CD4-positive, alpha-beta T cell (primary cell): ENCODE measurements at regions not wholly inside any gene's neighbourhood (a gene's known extent, or its start where the extent isn't known, plus 50 kb on each side); places are given as distances from the start of the nearest gene placed in this dataset.

Experiments
- ATAC-seq: fragments of 200-7000 bp; cut with Tn5 transposase; one replicate; pipeline ENCODE4 v1.10.0; 2022; ENCODE audit warnings: mild to moderate bottlenecking; ENCODE audit not compliant: poor library complexity
- CTCF ChIA-PET: fragments of 350-600 bp; sonication (Branson Sonifier 250); formaldehyde crosslinking; loops from one replicate; lab custom pipeline; 2021; ENCODE audit warnings: antibody characterized with exemption, inconsistent platforms; lab: Charles Lee
- POLR2A ChIA-PET: fragments of 350-600 bp; sonication (Branson Sonifier 250); formaldehyde crosslinking; loops from one replicate; lab custom pipeline; 2021; ENCODE audit warnings: antibody characterized with exemption, inconsistent platforms; lab: Charles Lee
- DNase-seq, 14 experiments: peaks; one replicate each; pipeline ENCODE4 v3.0.0-alpha.2; 2013 to 2020; ENCODE audit warnings: mixed read lengths in 2 of 14
- H3K27ac ChIP-seq, 2 donors: one replicate each; pipeline versions ENCODE4 v1.5.1 to v1.7.0; 2013; ENCODE audit warnings: low read length in 2 of 2, low read depth in 1 of 2, mild to moderate bottlenecking in 1 of 2
- H3K27me3 ChIP-seq, 2 experiments: 1 replicate in 1 of 2; 2 replicates in 1 of 2; pipeline versions ENCODE4 v1.6.1 to v1.7.0; 2013; ENCODE audit warnings: low read length in 2 of 2, control low read depth in 1 of 2, mild to moderate bottlenecking in 1 of 2, moderate library complexity in 1 of 2; ENCODE audit not compliant: insufficient read depth in 2 of 2, control insufficient read depth in 1 of 2
- H3K36me3 ChIP-seq: one replicate; pipeline ENCODE4 v1.6.1; 2013; ENCODE audit warnings: low read length, control low read depth; ENCODE audit not compliant: insufficient read depth
- H3K4me1 ChIP-seq: one replicate; pipeline ENCODE4 v1.6.1; 2013; ENCODE audit warnings: low read length, control low read depth; ENCODE audit not compliant: insufficient read depth
- H3K4me3 ChIP-seq: one replicate; pipeline ENCODE4 v1.5.1; 2013; ENCODE audit warnings: mild to moderate bottlenecking, low read length, moderate library complexity
- H3K9me3 ChIP-seq, 2 experiments: 1 replicate in 1 of 2; 2 replicates in 1 of 2; pipeline versions ENCODE4 v1.6.1 to v1.7.0; 2013; ENCODE audit warnings: low read length in 2 of 2, mild to moderate bottlenecking in 2 of 2, control low read depth in 1 of 2, moderate library complexity in 1 of 2; ENCODE audit not compliant: control insufficient read depth in 1 of 2, insufficient read depth in 1 of 2
- H3K27ac Mint-ChIP-seq: one replicate; pipeline ENCODE4 v1.8.0; 2020; ENCODE audit warnings: mixed read lengths
- H3K27me3 Mint-ChIP-seq: one replicate; pipeline ENCODE4 v1.8.0; 2021; ENCODE audit warnings: mixed read lengths
- H3K36me3 Mint-ChIP-seq: one replicate; pipeline ENCODE4 v1.8.0; 2021; ENCODE audit warnings: low read depth, mixed read lengths
- H3K4me1 Mint-ChIP-seq: one replicate; pipeline ENCODE4 v1.8.0; 2021; ENCODE audit warnings: low read depth, mixed read lengths
- H3K4me3 Mint-ChIP-seq: one replicate; pipeline ENCODE4 v1.8.0; 2020; ENCODE audit warnings: mild to moderate bottlenecking, mixed read lengths
- H3K9me3 Mint-ChIP-seq: one replicate; pipeline ENCODE4 v1.8.0; 2020; ENCODE audit warnings: mixed read lengths
- intact Hi-C, 2 experiments: fragments of 100-400 bp; cut with DNase I in 1 of 2; cut with micrococcal nuclease in 1 of 2; formaldehyde crosslinking; loops; one replicate each; pipeline versions ENCODE4 v1.15.1 to v1.9.0; 2023 to 2025; cut with DNase I, micrococcal nuclease
- TF ChIP-seq, protein P1 (sequence below): fragments of 200-600 bp; IDR thresholded peaks from one replicate; pipeline ENCODE4 v1.8.0; 2022; ENCODE audit warnings: antibody characterized with exemption, mild to moderate bottlenecking

DNA sequence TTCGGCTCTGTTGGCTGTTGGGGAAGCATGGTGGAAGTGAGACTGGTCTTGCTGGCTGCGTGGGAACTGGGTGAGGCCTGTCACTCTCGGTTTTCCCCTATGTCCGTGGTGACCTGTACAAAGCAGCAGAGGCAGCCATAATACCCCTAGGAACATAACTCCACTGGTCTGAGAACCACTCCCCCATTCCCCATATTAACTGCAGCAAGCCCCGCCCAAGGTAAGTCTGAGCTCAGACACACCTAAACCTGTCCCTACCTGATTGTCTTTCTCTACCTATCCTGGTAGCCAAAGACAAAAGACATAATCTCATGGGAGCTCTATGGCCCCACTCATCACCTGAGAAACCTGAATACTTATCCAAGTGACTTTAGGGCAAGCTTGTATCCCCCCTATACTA, 156.3 kb upstream of the PHACTR1 start:
- intact Hi-C loops, result no loop called here
- Histone ChIP-seq H3K4me3 (no peak overlapping the region), H3K27me3 (no peaks in the 10 kb centered on the region), H3K4me1 (no peaks in the 10 kb centered on the region), H3K36me3 (no peaks in the 10 kb centered on the region), H3K9me3 (no peaks in the 10 kb centered on the region), H3K27ac (no peak overlapping the region)
- no peak overlapping the region for H3K4me3 Mint-ChIP-seq
- H3K36me3 Mint-ChIP-seq, result no peaks in the 10 kb centered on the region
- ATAC-seq (no peak), DNase-seq (no peak)
- TF ChIP-seq, protein P1, sequence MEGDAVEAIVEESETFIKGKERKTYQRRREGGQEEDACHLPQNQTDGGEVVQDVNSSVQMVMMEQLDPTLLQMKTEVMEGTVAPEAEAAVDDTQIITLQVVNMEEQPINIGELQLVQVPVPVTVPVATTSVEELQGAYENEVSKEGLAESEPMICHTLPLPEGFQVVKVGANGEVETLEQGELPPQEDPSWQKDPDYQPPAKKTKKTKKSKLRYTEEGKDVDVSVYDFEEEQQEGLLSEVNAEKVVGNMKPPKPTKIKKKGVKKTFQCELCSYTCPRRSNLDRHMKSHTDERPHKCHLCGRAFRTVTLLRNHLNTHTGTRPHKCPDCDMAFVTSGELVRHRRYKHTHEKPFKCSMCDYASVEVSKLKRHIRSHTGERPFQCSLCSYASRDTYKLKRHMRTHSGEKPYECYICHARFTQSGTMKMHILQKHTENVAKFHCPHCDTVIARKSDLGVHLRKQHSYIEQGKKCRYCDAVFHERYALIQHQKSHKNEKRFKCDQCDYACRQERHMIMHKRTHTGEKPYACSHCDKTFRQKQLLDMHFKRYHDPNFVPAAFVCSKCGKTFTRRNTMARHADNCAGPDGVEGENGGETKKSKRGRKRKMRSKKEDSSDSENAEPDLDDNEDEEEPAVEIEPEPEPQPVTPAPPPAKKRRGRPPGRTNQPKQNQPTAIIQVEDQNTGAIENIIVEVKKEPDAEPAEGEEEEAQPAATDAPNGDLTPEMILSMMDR, result no peak
- POLR2A ChIA-PET, result no interaction called here
- CTCF ChIA-PET, result no interaction called here
- H3K27me3 Mint-ChIP-seq, result peaks cover 4% of the 10 kb centered on the region
- H3K4me1 Mint-ChIP-seq, result no peaks in the 10 kb centered on the region
- peaks cover 5% of the 10 kb centered on the region for H3K9me3 Mint-ChIP-seq
- no peak overlapping the region for H3K27ac Mint-ChIP-seq

DNA sequence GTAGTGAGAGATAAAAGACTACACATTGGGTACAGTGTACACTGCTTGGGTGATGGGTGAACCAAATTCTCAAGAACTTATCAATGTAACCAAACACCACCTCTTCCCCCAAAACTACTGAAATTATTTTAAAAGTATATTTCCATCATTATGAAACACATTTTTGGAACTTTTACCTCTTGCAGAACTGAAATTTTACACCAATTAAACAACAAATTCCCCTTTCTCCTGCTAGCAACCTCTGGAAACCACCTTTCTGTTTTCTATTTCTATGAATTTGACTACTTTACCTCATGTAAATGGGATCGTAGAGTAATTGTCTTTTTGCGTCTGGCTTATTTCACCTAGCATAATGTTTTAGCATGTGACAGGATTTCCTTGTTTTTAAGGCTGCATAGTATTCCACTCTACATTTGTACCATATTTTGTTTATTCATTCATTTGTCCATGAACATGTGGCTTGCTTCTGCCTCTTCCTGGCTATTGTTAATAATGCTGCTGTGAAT, 149.9 kb upstream of the PHACTR1 start:
- no peaks in the 10 kb centered on the region for H3K4me1 ChIP-seq
- no peaks in the 10 kb centered on the region for H3K27me3 ChIP-seq
- no peaks in the 10 kb centered on the region for H3K36me3 Mint-ChIP-seq
- H3K4me3 ChIP-seq, result no peak overlapping the region
- no peaks in the 10 kb centered on the region for H3K36me3 ChIP-seq
- no peaks in the 10 kb centered on the region for H3K27me3 Mint-ChIP-seq
- no peaks in the 10 kb centered on the region for H3K4me1 Mint-ChIP-seq
- H3K4me3 Mint-ChIP-seq, result no peak overlapping the region
- intact Hi-C loops, result no loop called here
- TF ChIP-seq, protein P1, result no peak
- CTCF ChIA-PET, result no interaction called here
- ATAC-seq (no peak), DNase-seq (no peak)
- POLR2A ChIA-PET, result no interaction called here
- peaks cover 2% of the 10 kb centered on the region for H3K9me3 Mint-ChIP-seq
- no peak overlapping the region for H3K27ac ChIP-seq
- H3K9me3 ChIP-seq, result no peaks in the 10 kb centered on the region
- no peak overlapping the region for H3K27ac Mint-ChIP-seq

DNA sequence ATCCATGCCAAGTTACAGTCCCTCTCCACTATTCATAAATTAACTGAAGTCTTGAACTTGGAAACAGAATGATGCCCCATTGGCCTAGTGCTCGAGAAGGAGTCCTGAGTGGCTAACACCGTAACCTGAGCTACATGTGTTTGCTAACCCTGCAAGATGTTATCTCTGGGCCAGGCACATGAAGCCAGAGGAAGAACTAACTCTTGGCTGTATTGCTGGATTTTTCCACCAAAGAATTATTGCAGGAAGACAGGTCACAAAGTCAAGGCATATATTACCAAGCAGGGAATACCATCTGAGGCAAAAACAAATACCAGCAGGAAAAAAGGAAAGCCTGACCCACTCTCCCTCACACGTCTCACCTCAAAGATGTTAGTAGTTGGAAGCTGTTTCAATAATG, 148.9 kb upstream of the PHACTR1 start:
- Mint-ChIP-seq H3K27me3 (no peaks in the 10 kb centered on the region), H3K36me3 (no peaks in the 10 kb centered on the region), H3K4me3 (no peak overlapping the region), H3K27ac (no peak overlapping the region), H3K4me1 (no peaks in the 10 kb centered on the region), H3K9me3 (peaks cover 2% of the 10 kb centered on the region)
- ChIA-PET CTCF (no interaction called here), POLR2A (no interaction called here)
- DNase-seq, result no peak
- H3K36me3 ChIP-seq, result no peaks in the 10 kb centered on the region
- no peaks in the 10 kb centered on the region for H3K27me3 ChIP-seq
- TF ChIP-seq, protein P1, result no peak
- H3K27ac ChIP-seq, result no peak overlapping the region
- H3K4me1 ChIP-seq, result no peaks in the 10 kb centered on the region
- H3K4me3 ChIP-seq, result no peak overlapping the region
- no peak for ATAC-seq
- H3K9me3 ChIP-seq, result no peaks in the 10 kb centered on the region
- intact Hi-C loops, result no loop called here
